SU-DHL-6 (cell line): ENCODE measurements at regions not wholly inside any gene's neighbourhood (a gene's known extent, or its start where the extent isn't known, plus 50 kb on each side); places are given as distances from the start of the nearest gene placed in this dataset.
"Not testable (repeated sequence)": the region's sequence is repeated elsewhere in the genome, so short reads cannot be mapped to it uniquely, and the experiment has no call there.

Source experiments
- H2AFZ ChIP-seq: fragments of 200-600 bp; sonication (generic); 2 replicates; pipeline ENCODE4 v1.6.1; 2014; ENCODE audit warnings: low read depth, mild to moderate bottlenecking, moderate library complexity, mixed read lengths, antibody characterized with exemption, low read length; ENCODE audit not compliant: severe bottlenecking
- H3F3A ChIP-seq: fragments of 200-600 bp; shearing (Covaris generic); 2 replicates; pipeline ENCODE4 v1.6.0; 2016; ENCODE audit warnings: antibody characterized with exemption, mild to moderate bottlenecking; ENCODE audit not compliant: insufficient read depth
- H3K27ac ChIP-seq: fragments of 200-600 bp; sonication (generic); 2 replicates; pipeline ENCODE4 v1.5.1; 2016; ENCODE audit warnings: low read depth, mild to moderate bottlenecking, low read length, moderate library complexity, mixed read lengths
- H3K27me3 ChIP-seq: fragments of 200-600 bp; sonication (generic), shearing (Covaris generic); 2 replicates; pipeline ENCODE4 v1.6.0; 2014; ENCODE audit warnings: mild to moderate bottlenecking, low read length
- H3K36me3 ChIP-seq: fragments of 200-600 bp; sonication (generic); 2 replicates; pipeline ENCODE4 v1.6.1; 2014; ENCODE audit warnings: mild to moderate bottlenecking, low read length, mixed read lengths
- H3K4me2 ChIP-seq: fragments of 300-600, 200-600 bp; shearing (Covaris generic), sonication (generic); 2 replicates; pipeline ENCODE4 v1.6.0; 2014; ENCODE audit warnings: low read length, low read depth, mild to moderate bottlenecking; ENCODE audit not compliant: poor library complexity, severe bottlenecking
- H3K4me3 ChIP-seq: fragments of 200-600 bp; sonication (generic); 2 replicates; pipeline ENCODE4 v1.5.1; 2014; ENCODE audit warnings: antibody characterized with exemption, low read length, mild to moderate bottlenecking, mixed read lengths; ENCODE audit not compliant: insufficient read depth, poor library complexity, severe bottlenecking
- H3K79me2 ChIP-seq: fragments of 200-600 bp; sonication (generic); 2 replicates; pipeline ENCODE4 v1.6.1; 2014; ENCODE audit warnings: mild to moderate bottlenecking, low read length, moderate library complexity; ENCODE audit not compliant: insufficient read depth
- H3K9ac ChIP-seq: fragments of 200-600 bp; sonication (generic); 2 replicates; pipeline ENCODE4 v1.7.0; 2014; ENCODE audit warnings: mild to moderate bottlenecking, low read length
- H3K9me2 ChIP-seq: fragments of 200-600 bp; sonication (generic); replicated peaks from 2 replicates; pipeline ENCODE4 v1.6.1; 2014; ENCODE audit warnings: low read length; ENCODE audit not compliant: insufficient read depth
- H3K9me3 ChIP-seq: fragments of 200-600 bp; sonication (generic); 2 replicates; pipeline ENCODE4 v1.6.1; 2014; ENCODE audit warnings: low read length, mixed read lengths; ENCODE audit not compliant: insufficient read depth
- H4K20me1 ChIP-seq: fragments of 200-600 bp; sonication (generic); 2 replicates; pipeline ENCODE4 v1.6.1; 2014; ENCODE audit warnings: low read depth, mild to moderate bottlenecking, antibody characterized with exemption, low read length, moderate library complexity, mixed read lengths
- CTCF ChIP-seq: fragments of 200-600 bp; sonication (generic); IDR thresholded peaks from one replicate; pipeline ENCODE4 v1.5.1; 2017; ENCODE audit warnings: antibody characterized with exemption, mild to moderate bottlenecking, low read length, moderate library complexity; ENCODE audit not compliant: insufficient read depth, poor library complexity, severe bottlenecking
- EZH2phosphoT487 ChIP-seq: fragments of 200-600 bp; sonication (generic), shearing (Covaris generic); conservative IDR thresholded peaks from 2 replicates; pipeline ENCODE4 v1.6.1; 2018; ENCODE audit warnings: mild to moderate bottlenecking, antibody characterized with exemption, low read length, moderate library complexity, mixed read lengths

GRCh38 chr2:183964565-183964964 lies 633.8 kb upstream of the ZNF804A start:
- H3K4me2 ChIP-seq = no peak overlapping the region
- H3K9me2 ChIP-seq = no peaks in the 10 kb centered on the region; the same call in 1 of the 2 replicates
- H3F3A ChIP-seq = no peaks in the 10 kb centered on the region
- no peaks in the 10 kb centered on the region for H3K9me3 ChIP-seq
- no peak overlapping the region for H3K27ac ChIP-seq
- TF ChIP-seq CTCF (no peak), EZH2phosphoT487 (no peak)
- no peak overlapping the region for H3K9ac ChIP-seq
- no peaks in the 10 kb centered on the region for H3K36me3 ChIP-seq
- H3K27me3 ChIP-seq = no peaks in the 10 kb centered on the region
- H3K79me2 ChIP-seq = no peaks in the 10 kb centered on the region
- H4K20me1 ChIP-seq = no peaks in the 10 kb centered on the region
- H3K4me3 ChIP-seq = no peak overlapping the region
- H2AFZ ChIP-seq = no peak overlapping the region

DNA sequence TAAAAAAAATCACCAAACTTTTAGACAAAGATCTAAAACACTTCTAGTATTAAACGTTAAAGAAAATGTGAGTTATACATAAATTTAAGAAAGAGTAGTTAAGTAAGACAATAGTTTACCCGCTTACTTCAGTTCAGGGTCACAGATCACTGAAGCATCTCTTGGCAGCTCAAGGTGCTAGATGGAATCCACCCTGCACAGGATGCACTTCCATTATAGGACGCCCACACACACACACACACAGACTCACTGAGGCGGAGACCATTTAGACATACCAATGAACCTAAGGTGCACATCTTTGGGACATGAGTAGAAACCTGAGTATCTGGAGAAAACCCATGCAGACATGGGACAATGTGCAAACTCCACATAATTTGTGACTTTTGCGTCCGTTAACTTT lies 630.6 kb upstream of the ZNF804A start:
- H4K20me1 ChIP-seq = no peaks in the 10 kb centered on the region
- no peak overlapping the region for H3K4me3 ChIP-seq
- no peaks in the 10 kb centered on the region; the same call in 1 of the 2 replicates for H3K9me2 ChIP-seq
- H3K27ac ChIP-seq = no peak overlapping the region
- TF ChIP-seq EZH2phosphoT487 (no peak), CTCF (no peak)
- no peak overlapping the region for H3K4me2 ChIP-seq
- H3K79me2 ChIP-seq = no peaks in the 10 kb centered on the region
- H3K9ac ChIP-seq = no peak overlapping the region
- no peaks in the 10 kb centered on the region for H3K27me3 ChIP-seq
- no peak overlapping the region for H2AFZ ChIP-seq
- H3K9me3 ChIP-seq = no peaks in the 10 kb centered on the region
- no peaks in the 10 kb centered on the region for H3K36me3 ChIP-seq
- H3F3A ChIP-seq = no peaks in the 10 kb centered on the region

- H3K79me2 ChIP-seq, H2AFZ ChIP-seq, H3K9me3 ChIP-seq, H3K9me2 ChIP-seq, H3F3A ChIP-seq, H3K4me2 ChIP-seq, H3K9ac ChIP-seq, H4K20me1 ChIP-seq, H3K4me3 ChIP-seq, H3K27me3 ChIP-seq, H3K27ac ChIP-seq, H3K36me3 ChIP-seq: not testable (repeated sequence)
Observed at GRCh38 chr2:183975676-183976075, 622.7 kb upstream of the ZNF804A start.

DNA sequence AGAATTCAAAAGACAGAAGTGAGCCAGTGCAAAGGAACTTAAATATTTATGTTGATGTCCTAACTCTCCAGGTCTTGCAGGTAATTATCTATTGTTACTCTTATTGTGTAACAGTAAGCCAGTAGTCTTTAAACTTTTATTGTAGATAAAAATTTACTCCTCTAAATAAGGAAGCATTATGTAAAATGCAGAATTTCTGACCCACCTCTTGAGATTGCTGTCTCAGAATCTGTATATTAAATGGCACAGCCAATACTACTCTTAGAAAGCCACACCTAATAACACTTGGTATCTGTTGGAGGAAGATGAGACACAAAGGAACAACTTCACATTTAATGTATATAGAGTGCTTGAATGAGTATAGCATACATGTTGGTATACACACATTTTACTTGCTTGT lies 613.5 kb upstream of the ZNF804A start:
- Histone ChIP-seq H2AFZ (no peak overlapping the region), H3K9me2 (no peaks in the 10 kb centered on the region), H3F3A (no peaks in the 10 kb centered on the region), H3K36me3 (no peaks in the 10 kb centered on the region), H3K27ac (no peak overlapping the region), H3K9ac (no peak overlapping the region), H3K9me3 (no peaks in the 10 kb centered on the region), H4K20me1 (no peaks in the 10 kb centered on the region), H3K79me2 (no peaks in the 10 kb centered on the region), H3K27me3 (no peaks in the 10 kb centered on the region), H3K4me2 (no peak overlapping the region), H3K4me3 (no peak overlapping the region)
- TF ChIP-seq CTCF = no peak
